Activated naive CD4-positive, alpha-beta T cell treated with anti-CD3 and anti-CD28 coated beads for 36 hours (primary cell): ENCODE measurements at regions not wholly inside any gene's neighbourhood (a gene's known extent, or its start where the extent isn't known, plus 50 kb on each side); places are given as distances from the start of the nearest gene placed in this dataset.

Source experiments
- CTCF ChIA-PET: fragments of 350-600 bp; sonication (Branson Sonifier 250); formaldehyde crosslinking; loops from one replicate; lab custom pipeline; 2021; ENCODE audit warnings: antibody characterized with exemption; lab: Charles Lee
- DNase-seq: peaks from one replicate; pipeline ENCODE4 v3.0.0-alpha.2; 2020
- H3K27ac Mint-ChIP-seq: one replicate; pipeline ENCODE4 v1.8.0; 2021; ENCODE audit warnings: mild to moderate bottlenecking, mixed read lengths
- H3K27me3 Mint-ChIP-seq: one replicate; pipeline ENCODE4 v1.8.0; 2021; ENCODE audit warnings: low read depth, mixed read lengths
- H3K36me3 Mint-ChIP-seq: one replicate; pipeline ENCODE4 v1.8.0; 2021; ENCODE audit warnings: low read depth, mixed read lengths
- H3K4me1 Mint-ChIP-seq: one replicate; pipeline ENCODE4 v1.8.0; 2021; ENCODE audit warnings: low read depth, mixed read lengths
- H3K4me3 Mint-ChIP-seq: one replicate; pipeline ENCODE4 v1.8.0; 2021; ENCODE audit warnings: mild to moderate bottlenecking, moderate library complexity, mixed read lengths
- H3K9me3 Mint-ChIP-seq: one replicate; pipeline ENCODE4 v1.8.0; 2021; ENCODE audit warnings: mixed read lengths
- intact Hi-C: fragments of 100-400 bp; cut with micrococcal nuclease; formaldehyde crosslinking; loops from one replicate; pipeline ENCODE4 v1.15.1; 2023

DNA sequence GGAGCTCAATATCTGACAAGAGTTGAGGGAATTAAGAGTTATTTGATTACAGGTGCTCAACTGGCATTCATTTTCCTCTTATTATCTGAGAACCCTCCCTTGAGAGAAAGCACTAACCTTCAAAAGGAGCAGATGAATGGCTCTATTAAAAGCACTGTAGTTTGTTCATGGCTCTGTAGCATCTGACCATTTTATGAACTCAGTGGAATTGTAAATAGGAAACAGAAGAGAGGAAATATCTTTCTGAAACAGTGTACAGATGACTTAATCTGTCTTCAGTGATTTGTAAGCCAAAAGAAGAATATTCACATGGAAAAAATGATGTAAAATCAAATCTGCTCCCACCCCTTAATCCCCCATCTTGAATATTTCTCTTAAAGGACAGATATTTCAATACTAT lies 810.4 kb upstream of the GRAMD2B start:
- H3K36me3 Mint-ChIP-seq, result no peaks in the 10 kb centered on the region
- H3K4me3 Mint-ChIP-seq, result no peak overlapping the region
- CTCF ChIA-PET, result no interaction called here
- H3K4me1 Mint-ChIP-seq, result no peaks in the 10 kb centered on the region
- intact Hi-C loops, result no loop called here
- no peak overlapping the region for H3K27ac Mint-ChIP-seq
- no peaks in the 10 kb centered on the region for H3K27me3 Mint-ChIP-seq
- no peak for DNase-seq
- peaks cover 4% of the 10 kb centered on the region for H3K9me3 Mint-ChIP-seq

DNA sequence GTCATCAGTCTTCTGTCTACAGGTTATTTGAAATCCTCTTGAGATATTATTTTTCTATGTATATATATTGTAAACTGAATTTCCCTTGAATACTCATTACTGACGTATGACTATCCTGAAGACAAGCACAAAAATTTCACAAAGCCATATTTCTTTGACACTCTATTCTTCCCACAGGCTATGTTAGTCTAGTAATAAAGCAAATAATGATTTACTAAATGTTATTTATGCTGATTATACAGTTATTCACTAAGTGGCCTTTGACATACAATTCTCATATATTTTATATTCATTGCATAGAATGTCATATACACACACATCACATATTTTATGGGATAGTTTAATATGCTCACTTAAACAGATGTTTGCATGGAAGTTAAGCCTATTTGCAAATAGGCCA lies 793.0 kb upstream of the GRAMD2B start:
- H3K9me3 Mint-ChIP-seq, result peaks cover 4% of the 10 kb centered on the region

DNA sequence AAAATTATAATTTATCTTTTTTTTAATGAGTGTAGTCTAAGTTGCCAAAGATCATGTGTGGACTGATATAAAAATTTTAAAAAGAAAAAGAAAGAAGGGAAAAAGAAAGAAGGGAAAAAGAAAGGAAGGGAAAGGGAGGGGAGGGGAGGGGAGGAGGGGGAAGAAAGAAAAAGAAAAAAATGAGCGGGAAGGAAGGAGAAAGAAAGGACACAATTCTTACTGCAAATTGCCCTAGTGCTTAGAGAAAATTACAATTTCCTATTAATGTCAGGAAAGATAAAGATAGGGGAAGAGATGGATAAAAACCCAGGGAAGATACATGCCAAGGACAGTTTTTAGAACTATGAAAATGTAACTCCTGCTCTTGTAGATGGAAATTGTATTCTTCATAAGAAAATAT lies 789.7 kb upstream of the GRAMD2B start:
- Mint-ChIP-seq H3K4me1 (no peaks in the 10 kb centered on the region), H3K36me3 (no peaks in the 10 kb centered on the region), H3K27me3 (no peaks in the 10 kb centered on the region), H3K9me3 (peaks cover 4% of the 10 kb centered on the region), H3K27ac (no peak overlapping the region), H3K4me3 (no peak overlapping the region)
- intact Hi-C loops, result no loop called here
- DNase-seq, result no peak
- CTCF ChIA-PET, result no interaction called here

More for the DNA sequence above, 793.0 kb upstream of the GRAMD2B start:
- H3K27ac Mint-ChIP-seq, result no peak overlapping the region
- no peak overlapping the region for H3K4me3 Mint-ChIP-seq
- CTCF ChIA-PET, result no interaction called here
- no peak for DNase-seq
- no peaks in the 10 kb centered on the region for H3K36me3 Mint-ChIP-seq
- intact Hi-C loops, result no loop called here
- no peaks in the 10 kb centered on the region for H3K27me3 Mint-ChIP-seq
- no peaks in the 10 kb centered on the region for H3K4me1 Mint-ChIP-seq

DNA sequence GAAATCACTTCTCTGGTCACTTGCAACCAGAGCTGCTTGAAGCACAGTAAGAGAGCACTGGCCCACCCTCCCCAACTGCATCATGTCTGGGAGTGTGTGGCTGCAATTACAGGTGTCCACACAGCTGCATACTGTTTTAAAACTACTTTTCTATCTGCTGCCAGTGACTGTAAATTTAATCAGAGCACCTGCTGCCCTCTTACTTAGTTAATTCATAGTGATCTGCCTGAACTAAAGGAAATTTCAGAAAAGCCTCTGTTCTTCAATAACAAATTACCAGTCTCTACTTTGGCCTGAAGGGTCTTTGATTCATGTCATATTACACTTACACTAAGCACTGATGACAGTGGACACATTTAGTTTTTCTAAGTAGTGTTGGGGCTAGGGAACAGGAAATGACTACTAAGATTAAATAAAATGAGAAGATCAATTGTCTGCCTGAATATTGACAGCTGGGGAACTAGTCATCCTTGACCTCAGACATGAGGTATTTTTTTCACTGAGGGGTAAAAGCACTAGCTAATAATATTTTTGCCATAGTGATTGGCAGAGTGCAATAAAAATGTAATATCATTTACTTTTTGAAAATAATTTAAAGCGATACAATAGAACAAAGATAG lies 788.9 kb upstream of the GRAMD2B start:
- H3K27me3 Mint-ChIP-seq, result no peaks in the 10 kb centered on the region
- no peak overlapping the region for H3K27ac Mint-ChIP-seq
- H3K4me3 Mint-ChIP-seq, result no peak overlapping the region
- no peaks in the 10 kb centered on the region for H3K36me3 Mint-ChIP-seq
- DNase-seq, result no peak
- CTCF ChIA-PET, result no interaction called here
- no peaks in the 10 kb centered on the region for H3K4me1 Mint-ChIP-seq
- H3K9me3 Mint-ChIP-seq, result peaks cover 2% of the 10 kb centered on the region
- intact Hi-C loops, result no loop called here

DNA sequence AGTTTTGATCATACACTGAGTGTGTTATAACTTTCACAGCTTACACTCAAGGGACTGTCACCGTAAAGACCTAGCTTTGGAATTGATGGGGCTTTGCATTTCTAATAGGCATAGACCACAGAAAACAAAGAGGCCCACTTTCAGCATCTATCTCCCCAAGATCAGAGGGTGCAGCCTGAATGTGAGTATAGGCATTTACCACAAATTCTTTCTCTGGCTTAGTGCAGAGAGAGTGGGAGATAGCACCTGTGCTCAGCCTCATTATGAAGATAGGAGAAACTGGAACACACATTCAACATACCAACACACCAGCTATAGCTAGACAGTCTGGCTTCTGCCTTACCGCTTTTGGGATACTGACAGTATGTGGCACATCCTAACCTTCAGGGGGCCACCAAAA lies 783.4 kb upstream of the GRAMD2B start:
- Mint-ChIP-seq H3K9me3 (peaks cover 20% of the 10 kb centered on the region), H3K36me3 (no peaks in the 10 kb centered on the region), H3K4me1 (no peaks in the 10 kb centered on the region), H3K27me3 (no peaks in the 10 kb centered on the region), H3K4me3 (no peak overlapping the region), H3K27ac (no peak overlapping the region)
- intact Hi-C loops, result no loop called here
- CTCF ChIA-PET, result no interaction called here
- DNase-seq, result no peak

DNA sequence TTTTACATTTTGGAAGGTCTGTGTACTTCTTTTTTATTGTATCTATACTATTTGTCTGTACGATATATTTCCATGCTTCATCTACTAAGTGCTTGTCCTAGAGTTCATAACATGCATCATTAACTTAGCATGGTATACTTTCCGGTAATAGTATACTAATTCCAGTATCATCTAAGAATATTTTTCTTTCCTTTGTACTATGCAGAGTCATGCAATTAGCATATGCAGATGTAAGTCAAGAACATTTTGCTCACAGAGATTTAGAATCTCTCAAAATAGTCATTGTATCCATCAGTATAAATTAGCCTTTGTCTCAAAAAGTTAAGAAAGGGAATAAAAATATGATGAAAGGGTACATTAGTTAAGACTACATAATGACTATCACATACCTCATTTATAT lies 770.4 kb upstream of the GRAMD2B start:
- intact Hi-C loops, result no loop called here
- no peaks in the 10 kb centered on the region for H3K27me3 Mint-ChIP-seq
- H3K9me3 Mint-ChIP-seq, result peaks cover 5% of the 10 kb centered on the region
- H3K27ac Mint-ChIP-seq, result no peak overlapping the region
- H3K4me3 Mint-ChIP-seq, result no peak overlapping the region
- no peaks in the 10 kb centered on the region for H3K36me3 Mint-ChIP-seq
- CTCF ChIA-PET, result no interaction called here
- DNase-seq, result no peak
- no peaks in the 10 kb centered on the region for H3K4me1 Mint-ChIP-seq

DNA sequence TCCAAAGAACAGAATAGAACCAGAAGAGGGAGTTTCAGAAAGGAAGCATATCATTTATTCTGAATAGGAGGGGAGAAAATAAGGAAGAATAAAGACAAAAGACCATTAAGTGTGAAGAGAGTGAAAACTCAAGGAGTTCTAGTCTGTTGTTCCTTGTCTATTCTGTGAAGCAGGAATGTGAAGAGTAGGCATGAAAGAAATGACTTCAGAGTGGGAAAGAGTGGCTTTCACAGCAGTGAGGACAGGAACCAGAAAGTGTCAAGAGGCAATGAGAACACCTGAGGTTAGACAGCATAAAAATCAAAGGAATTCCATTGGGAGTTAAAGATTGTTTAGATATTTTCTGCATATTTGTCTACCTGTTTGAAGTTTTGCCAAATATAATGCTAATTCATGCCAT lies 768.8 kb upstream of the GRAMD2B start:
- CTCF ChIA-PET, result no interaction called here
- peaks cover 5% of the 10 kb centered on the region for H3K9me3 Mint-ChIP-seq
- no peak overlapping the region for H3K27ac Mint-ChIP-seq
- DNase-seq, result no peak
- H3K4me1 Mint-ChIP-seq, result no peaks in the 10 kb centered on the region
- no peaks in the 10 kb centered on the region for H3K36me3 Mint-ChIP-seq
- H3K4me3 Mint-ChIP-seq, result no peak overlapping the region
- no peaks in the 10 kb centered on the region for H3K27me3 Mint-ChIP-seq
- intact Hi-C loops, result no loop called here

DNA sequence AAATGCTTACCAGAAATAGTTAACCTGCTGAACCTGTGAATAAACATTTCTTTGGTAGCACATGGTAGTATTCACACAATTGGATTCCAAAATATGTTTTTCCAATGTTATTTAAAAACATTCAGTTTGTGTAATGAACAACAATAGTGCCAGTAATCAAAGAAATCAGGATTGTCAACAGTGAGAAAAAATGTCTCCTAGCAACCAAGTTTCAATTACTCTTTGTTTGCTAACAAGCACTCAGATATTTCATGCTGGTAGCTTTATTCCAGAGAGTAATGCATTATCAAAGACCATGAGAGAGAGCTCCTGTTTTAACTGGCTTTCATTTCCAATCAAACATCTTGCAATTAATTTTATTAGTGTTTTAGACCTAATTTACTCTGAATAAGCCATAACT lies 768.1 kb upstream of the GRAMD2B start:
- no peak overlapping the region for H3K27ac Mint-ChIP-seq
- peaks cover 5% of the 10 kb centered on the region for H3K9me3 Mint-ChIP-seq
- DNase-seq, result no peak
- H3K36me3 Mint-ChIP-seq, result no peaks in the 10 kb centered on the region
- intact Hi-C loops, result no loop called here
- H3K4me3 Mint-ChIP-seq, result no peak overlapping the region
- CTCF ChIA-PET, result no interaction called here
- H3K27me3 Mint-ChIP-seq, result no peaks in the 10 kb centered on the region
- no peaks in the 10 kb centered on the region for H3K4me1 Mint-ChIP-seq

DNA sequence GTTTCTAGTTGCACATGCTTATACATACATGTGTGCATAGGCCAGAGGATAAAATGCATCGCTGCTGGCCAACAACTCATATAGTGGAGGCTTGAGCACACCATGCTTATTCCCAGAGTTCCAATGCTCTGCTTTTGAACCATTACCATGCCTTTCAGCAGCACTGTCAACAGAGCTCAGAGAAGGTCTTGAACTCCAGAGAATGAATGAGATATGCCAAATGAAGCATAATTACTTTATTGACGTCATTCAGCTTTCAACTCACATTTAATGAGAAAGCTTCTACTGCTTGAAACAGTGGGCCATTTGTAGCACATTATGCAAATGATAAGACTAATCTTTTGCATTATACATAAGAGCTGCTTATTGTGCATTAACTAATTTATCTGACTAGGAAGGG lies 765.3 kb upstream of the GRAMD2B start:
- intact Hi-C loops, result no loop called here
- H3K4me1 Mint-ChIP-seq, result no peaks in the 10 kb centered on the region
- no peak for DNase-seq
- H3K27me3 Mint-ChIP-seq, result no peaks in the 10 kb centered on the region
- H3K4me3 Mint-ChIP-seq, result no peak overlapping the region
- H3K36me3 Mint-ChIP-seq, result no peaks in the 10 kb centered on the region
- H3K9me3 Mint-ChIP-seq, result peaks cover 6% of the 10 kb centered on the region
- H3K27ac Mint-ChIP-seq, result no peak overlapping the region
- CTCF ChIA-PET, result no interaction called here

DNA sequence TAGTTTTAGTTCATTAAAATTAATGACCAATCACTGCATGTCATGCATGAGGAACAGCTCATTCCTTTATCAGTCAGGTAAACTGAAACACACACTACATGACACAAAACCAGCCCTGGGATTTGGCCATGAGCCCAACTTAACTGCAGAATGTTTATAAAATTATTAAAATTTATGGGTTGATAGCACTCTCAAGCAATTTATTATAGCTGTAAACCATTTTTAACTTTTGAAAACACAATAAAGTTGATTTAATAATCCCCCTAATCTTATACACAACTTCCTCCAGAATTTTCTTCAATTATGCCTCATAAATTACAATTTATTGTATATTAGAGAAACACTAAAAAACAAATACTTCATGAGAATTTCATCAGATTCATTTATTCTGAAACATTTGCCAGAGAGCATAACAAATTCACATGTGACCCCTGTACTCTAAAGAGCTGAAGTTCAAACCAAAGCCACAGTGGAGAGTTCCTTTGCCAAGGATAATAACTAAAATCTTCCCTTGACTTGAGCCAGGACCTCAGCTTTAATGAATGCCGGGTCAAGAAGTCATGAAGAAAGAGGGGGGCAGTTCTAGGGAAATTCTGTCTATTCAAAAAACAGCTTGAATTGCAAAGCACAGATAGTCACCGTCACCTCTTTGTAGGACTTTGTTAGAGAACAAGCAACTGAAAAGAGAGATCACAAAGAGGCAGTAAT lies 763.7 kb upstream of the GRAMD2B start:
- H3K36me3 Mint-ChIP-seq, result no peaks in the 10 kb centered on the region
- peaks cover 3% of the 10 kb centered on the region for H3K9me3 Mint-ChIP-seq
- intact Hi-C loops, result no loop called here
- no peak for DNase-seq
- H3K4me1 Mint-ChIP-seq, result no peaks in the 10 kb centered on the region
- no peak overlapping the region for H3K27ac Mint-ChIP-seq
- no peaks in the 10 kb centered on the region for H3K27me3 Mint-ChIP-seq
- CTCF ChIA-PET, result no interaction called here
- H3K4me3 Mint-ChIP-seq, result no peak overlapping the region

DNA sequence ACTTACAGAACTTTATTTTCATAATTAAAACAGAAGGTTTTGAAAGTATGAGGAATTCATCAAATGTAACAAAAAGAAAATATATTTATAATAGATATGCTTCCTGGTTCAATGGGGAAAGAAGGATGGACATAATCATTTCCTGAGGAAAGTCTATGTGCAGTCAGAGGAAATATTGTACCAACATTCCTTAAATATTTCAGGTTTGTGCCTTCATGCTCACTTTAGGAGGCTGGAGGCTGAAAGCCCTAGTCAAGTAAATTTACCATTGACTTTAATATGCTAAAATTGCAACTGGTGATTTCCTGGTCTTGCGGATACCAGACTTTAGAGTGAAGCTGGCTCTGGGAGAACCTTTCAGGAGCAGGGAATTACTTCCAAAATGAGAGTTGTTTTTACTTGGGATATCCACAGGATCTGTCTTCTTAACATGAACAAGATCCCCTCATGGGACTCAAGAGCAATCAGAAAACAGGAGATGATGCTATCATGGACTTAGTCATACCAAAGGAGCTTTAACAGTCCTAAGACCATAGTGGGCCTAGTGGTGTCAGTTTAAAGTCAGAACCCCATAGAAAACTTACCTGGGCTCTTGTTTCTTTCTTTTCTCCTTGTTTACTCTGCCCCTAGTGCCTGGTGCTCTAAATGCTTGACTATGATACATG lies 762.8 kb upstream of the GRAMD2B start:
- Mint-ChIP-seq H3K27me3 (no peaks in the 10 kb centered on the region), H3K4me1 (no peaks in the 10 kb centered on the region), H3K9me3 (peaks cover 2% of the 10 kb centered on the region), H3K36me3 (no peaks in the 10 kb centered on the region), H3K27ac (no peak overlapping the region), H3K4me3 (no peak overlapping the region)
- no peak for DNase-seq
- CTCF ChIA-PET, result no interaction called here
- intact Hi-C loops, result no loop called here

DNA sequence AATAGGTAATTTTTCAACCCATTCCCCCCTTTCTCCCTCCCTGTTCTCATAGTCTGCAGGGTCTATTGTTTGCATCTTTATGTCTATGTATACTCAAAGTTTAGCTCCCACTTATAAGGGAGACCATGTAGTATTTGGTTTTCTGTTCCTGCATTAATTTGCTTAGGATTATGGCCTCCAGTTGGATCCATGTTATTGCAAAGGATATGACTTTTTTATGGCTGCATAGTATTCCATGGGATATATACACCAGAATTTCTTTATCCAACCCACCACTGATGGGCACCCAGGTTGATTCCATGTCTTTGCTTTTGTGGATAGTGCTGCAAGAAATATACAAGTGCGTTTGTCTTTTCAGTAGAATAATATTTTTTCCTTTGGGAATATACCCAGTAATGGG lies 761.6 kb upstream of the GRAMD2B start:
- Mint-ChIP-seq H3K27ac (no peak overlapping the region), H3K4me1 (no peaks in the 10 kb centered on the region), H3K9me3 (peaks cover 2% of the 10 kb centered on the region), H3K36me3 (no peaks in the 10 kb centered on the region), H3K4me3 (no peak overlapping the region), H3K27me3 (no peaks in the 10 kb centered on the region)
- no peak for DNase-seq
- CTCF ChIA-PET, result no interaction called here
- intact Hi-C loops, result no loop called here

DNA sequence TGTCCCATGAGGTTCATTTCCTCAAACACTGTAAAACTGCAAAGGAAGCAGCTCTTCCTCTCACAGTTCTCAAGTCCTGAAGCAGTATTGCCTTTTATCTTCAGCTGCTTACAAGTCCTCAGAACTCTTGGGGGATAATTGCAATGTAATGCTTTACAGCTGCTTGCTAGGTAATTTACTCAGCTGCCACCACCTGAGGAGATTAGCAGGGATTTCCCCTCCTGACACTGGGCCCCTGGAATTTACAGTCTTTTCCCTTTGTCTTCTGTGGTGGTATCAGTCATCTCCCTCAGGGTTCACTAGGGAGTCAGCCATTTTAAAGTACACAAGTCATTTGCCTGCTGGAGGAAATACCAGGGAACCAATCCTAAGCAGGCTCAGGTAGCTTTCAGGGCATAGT lies 754.3 kb upstream of the GRAMD2B start:
- no peaks in the 10 kb centered on the region for H3K4me1 Mint-ChIP-seq
- no peaks in the 10 kb centered on the region for H3K27me3 Mint-ChIP-seq
- H3K36me3 Mint-ChIP-seq, result no peaks in the 10 kb centered on the region
- no peak for DNase-seq
- no peak overlapping the region for H3K4me3 Mint-ChIP-seq
- CTCF ChIA-PET, result no interaction called here
- intact Hi-C loops, result no loop called here
- H3K9me3 Mint-ChIP-seq, result peaks cover 7% of the 10 kb centered on the region
- H3K27ac Mint-ChIP-seq, result no peak overlapping the region
